Karpas-422 (cell line): ENCODE measurements at regions not wholly inside any gene's neighbourhood (a gene's known extent, or its start where the extent isn't known, plus 50 kb on each side); places are given as distances from the start of the nearest gene placed in this dataset.
"Not testable (repeated sequence)": the region's sequence is repeated elsewhere in the genome, so short reads cannot be mapped to it uniquely, and the experiment has no call there.

Source experiments
- DNase-seq: peaks from one replicate; pipeline ENCODE4 v3.0.0-alpha.2; 2015
- H2AFZ ChIP-seq: fragments of 200-600 bp; sonication (generic); 2 replicates; pipeline ENCODE4 v1.6.1; 2014; ENCODE audit warnings: antibody characterized with exemption, low read length, mixed read lengths
- H3K27ac ChIP-seq: fragments of 200-600 bp; sonication (generic); 2 replicates; pipeline ENCODE4 v1.5.1; 2014; ENCODE audit warnings: mild to moderate bottlenecking, low read length, moderate library complexity
- H3K27me3 ChIP-seq: fragments of 200-600 bp; sonication (generic); 2 replicates; pipeline ENCODE4 v1.6.1; 2014; ENCODE audit warnings: low read length, mixed read lengths
- H3K36me3 ChIP-seq: fragments of 200-600 bp; sonication (generic); 2 replicates; pipeline ENCODE4 v1.6.1; 2014; ENCODE audit warnings: low read length, mixed read lengths; ENCODE audit not compliant: insufficient read depth
- H3K4me1 ChIP-seq: fragments of 200-600 bp; sonication (generic); 2 replicates; pipeline ENCODE4 v1.6.1; 2014; ENCODE audit warnings: mild to moderate bottlenecking, low read length, mixed read lengths
- H3K4me2 ChIP-seq: fragments of 200-600 bp; sonication (generic); 2 replicates; pipeline ENCODE4 v1.6.1; 2014; ENCODE audit warnings: low read length, low read depth, mild to moderate bottlenecking; ENCODE audit not compliant: poor library complexity, severe bottlenecking
- H3K4me3 ChIP-seq: fragments of 200-600 bp; sonication (generic); 2 replicates; pipeline ENCODE4 v1.5.1; 2014; ENCODE audit warnings: mild to moderate bottlenecking, antibody characterized with exemption, low read length, mixed read lengths
- H3K79me2 ChIP-seq: fragments of 200-600 bp; sonication (generic); 2 replicates; pipeline ENCODE4 v1.6.1; 2014; ENCODE audit warnings: mild to moderate bottlenecking, low read length, mixed read lengths
- H3K9ac ChIP-seq: fragments of 200-600 bp; sonication (generic); 2 replicates; pipeline ENCODE4 v1.6.0; 2014; ENCODE audit warnings: low read length
- H3K9me2 ChIP-seq: fragments of 200-600 bp; sonication (generic), shearing (Covaris generic); replicated peaks from 2 replicates; pipeline ENCODE4 v1.6.0; 2014; ENCODE audit warnings: mild to moderate bottlenecking, low read length, moderate library complexity; ENCODE audit not compliant: insufficient read depth
- H3K9me3 ChIP-seq: fragments of 300-700, 200-600 bp; sonication (generic); 2 replicates; pipeline ENCODE4 v1.6.1; 2014; ENCODE audit warnings: low read length, mixed read lengths
- H4K20me1 ChIP-seq: fragments of 200-600 bp; sonication (generic); 2 replicates; pipeline ENCODE4 v1.6.1; 2014; ENCODE audit warnings: mild to moderate bottlenecking, antibody characterized with exemption, low read length, low read depth; ENCODE audit not compliant: insufficient read depth

DNA sequence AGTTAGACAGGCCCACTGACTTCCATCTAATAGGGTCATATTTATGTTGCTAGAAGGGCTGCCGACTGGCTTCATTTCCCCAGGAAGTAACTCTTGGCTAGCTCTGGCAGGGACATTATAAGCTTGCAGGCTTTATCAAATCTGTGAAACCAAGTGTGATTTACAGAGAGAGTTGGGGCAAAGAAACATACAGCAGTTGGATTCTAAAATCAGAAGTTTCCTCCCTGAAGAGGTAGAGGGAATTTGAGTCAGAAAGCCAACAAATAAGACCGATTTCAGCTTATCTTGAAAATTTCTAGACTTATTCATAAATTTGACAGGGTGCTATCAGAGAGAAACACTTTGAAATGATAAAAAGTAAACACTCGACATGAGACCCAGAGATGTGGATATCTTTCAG, 407.8 kb downstream of the OLFM4 start:
- Histone ChIP-seq H3K36me3 (no peaks in the 10 kb centered on the region), H3K4me2 (no peak overlapping the region), H3K27me3 (no peaks in the 10 kb centered on the region), H3K4me1 (no peaks in the 10 kb centered on the region), H3K4me3 (no peak overlapping the region), H3K79me2 (no peaks in the 10 kb centered on the region), H3K9me3 (peaks cover 15% of the 10 kb centered on the region; the same call in 1 of the 2 replicates), H3K9ac (no peak overlapping the region), H2AFZ (no peak overlapping the region), H3K9me2 (no peaks in the 10 kb centered on the region; the same call in 1 of the 2 replicates), H3K27ac (no peak overlapping the region), H4K20me1 (no peaks in the 10 kb centered on the region)
- DNase-seq, result no peak

DNA sequence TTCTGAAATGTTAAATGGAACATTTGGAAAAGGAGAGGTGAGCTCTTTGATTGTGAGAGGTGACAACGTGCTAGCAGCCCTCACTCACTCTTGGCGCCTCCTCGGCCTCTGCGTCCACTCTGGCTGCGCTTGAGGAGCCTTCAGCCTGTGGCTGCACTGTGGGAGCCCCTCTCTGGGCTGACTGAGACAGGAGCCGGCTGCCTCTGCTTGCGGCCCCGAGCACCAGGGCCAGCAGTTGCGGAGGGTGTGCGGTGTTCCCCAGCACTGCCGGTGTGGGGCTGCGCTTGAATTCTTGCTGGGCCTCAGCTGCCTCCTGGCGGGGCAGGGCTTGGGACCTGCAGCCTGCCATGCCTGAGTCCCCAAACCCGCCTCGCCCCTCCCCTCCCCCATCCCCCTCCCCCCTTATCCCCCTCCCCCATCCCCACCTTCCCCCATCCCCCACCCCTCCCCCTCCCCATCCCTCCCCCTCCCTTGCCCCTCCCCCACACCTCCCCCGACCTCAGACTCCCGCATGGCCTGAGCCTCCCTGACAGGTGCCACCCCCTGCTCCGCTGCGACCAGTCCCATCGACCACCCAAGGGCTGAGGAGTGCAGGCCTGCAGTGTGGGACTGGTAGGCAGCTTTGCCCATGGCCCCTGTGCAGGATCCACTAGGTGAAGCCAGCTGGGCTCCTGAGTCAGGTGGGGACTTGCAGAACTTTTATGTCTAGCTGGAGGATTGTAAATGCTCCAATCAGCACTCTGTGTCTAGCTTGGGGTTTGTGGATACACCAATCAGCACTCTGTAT, 411.0 kb downstream of the OLFM4 start:
- Histone ChIP-seq H2AFZ (no peak overlapping the region), H3K27ac (no peak overlapping the region), H3K9me2 (no peaks in the 10 kb centered on the region), H3K4me3 (no peak overlapping the region), H3K36me3 (no peaks in the 10 kb centered on the region), H3K4me1 (no peaks in the 10 kb centered on the region), H4K20me1 (no peaks in the 10 kb centered on the region), H3K27me3 (no peaks in the 10 kb centered on the region), H3K9me3 (peaks cover 8% of the 10 kb centered on the region; the same call in 1 of the 2 replicates), H3K4me2 (no peak overlapping the region), H3K9ac (no peak overlapping the region), H3K79me2 (no peaks in the 10 kb centered on the region)
- DNase-seq, result no peak

DNA sequence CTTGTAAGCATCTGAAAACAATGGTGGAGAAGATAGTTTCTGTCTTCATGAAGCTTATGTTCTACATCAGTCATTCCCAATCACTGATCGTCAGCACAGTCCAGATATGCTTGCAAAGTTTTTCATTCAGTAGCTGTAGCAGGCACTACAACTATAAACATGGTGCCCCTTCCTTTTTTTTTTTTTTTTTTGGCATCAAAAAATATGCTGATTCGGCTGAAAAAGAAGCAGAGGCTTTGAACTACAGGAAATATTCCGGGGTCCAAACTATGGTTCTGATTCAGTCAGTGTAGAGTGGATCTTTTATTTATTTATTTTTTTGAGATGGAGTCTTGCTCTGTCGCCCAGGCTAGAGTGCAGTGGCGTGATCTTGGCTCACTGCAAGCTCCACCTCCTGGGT, 414.4 kb downstream of the OLFM4 start:
- Histone ChIP-seq H3K4me1 (no peaks in the 10 kb centered on the region), H3K27ac (no peak overlapping the region), H3K9me2 (no peaks in the 10 kb centered on the region), H3K9me3 (peaks cover 8% of the 10 kb centered on the region; the same call in 1 of the 2 replicates), H3K4me3 (no peak overlapping the region), H2AFZ (no peak overlapping the region), H4K20me1 (no peaks in the 10 kb centered on the region), H3K4me2 (no peak overlapping the region), H3K27me3 (no peaks in the 10 kb centered on the region), H3K9ac (no peak overlapping the region), H3K36me3 (no peaks in the 10 kb centered on the region), H3K79me2 (no peaks in the 10 kb centered on the region)
- no peak for DNase-seq

DNA sequence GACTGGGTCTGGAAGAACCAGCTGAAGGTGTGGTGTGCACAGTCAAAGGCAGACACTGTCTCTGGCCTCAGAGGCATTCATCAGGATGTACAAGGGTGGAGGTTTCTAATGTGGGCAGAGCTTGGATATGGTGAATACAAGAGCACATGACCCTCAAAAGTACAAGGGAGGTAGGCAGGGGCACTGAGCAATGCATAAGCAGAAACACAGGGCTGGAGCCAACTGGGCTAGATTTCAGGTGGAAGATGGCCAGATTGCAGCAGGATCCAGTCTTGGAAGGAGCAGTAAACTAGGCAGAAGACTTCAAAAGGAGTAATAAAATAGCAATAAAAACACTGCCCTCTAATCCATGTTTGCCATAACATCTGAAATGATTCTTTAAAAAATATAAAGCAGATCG, 417.1 kb downstream of the OLFM4 start:
- no peaks in the 10 kb centered on the region for H4K20me1 ChIP-seq
- no peaks in the 10 kb centered on the region for H3K9me2 ChIP-seq
- no peaks in the 10 kb centered on the region for H3K27me3 ChIP-seq
- no peak overlapping the region for H2AFZ ChIP-seq
- DNase-seq, result no peak
- H3K9ac ChIP-seq, result no peak overlapping the region
- peaks cover 9% of the 10 kb centered on the region for H3K9me3 ChIP-seq
- H3K36me3 ChIP-seq, result no peaks in the 10 kb centered on the region
- no peaks in the 10 kb centered on the region for H3K79me2 ChIP-seq
- no peak overlapping the region for H3K4me2 ChIP-seq
- no peaks in the 10 kb centered on the region for H3K4me1 ChIP-seq
- H3K4me3 ChIP-seq, result no peak overlapping the region
- no peak overlapping the region for H3K27ac ChIP-seq

DNA sequence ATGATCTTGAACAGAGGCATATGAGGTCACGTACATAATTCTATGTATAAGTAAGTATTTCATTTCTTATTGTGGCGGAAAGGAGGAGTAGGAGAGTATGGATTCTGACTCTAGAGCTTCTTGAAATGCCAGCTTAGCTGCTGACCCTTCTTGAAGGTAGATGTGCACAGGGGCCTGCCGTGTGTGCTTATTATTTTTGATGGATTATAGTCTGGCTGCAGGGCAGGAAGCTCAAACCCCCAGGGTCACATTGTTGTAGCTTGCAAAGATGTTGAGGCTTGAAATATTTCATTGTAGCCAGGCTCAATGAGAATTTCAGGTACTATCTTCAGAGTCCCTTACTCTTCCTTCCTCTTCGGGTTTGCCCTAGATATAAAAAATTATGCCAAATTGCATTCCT, 418.8 kb downstream of the OLFM4 start:
- no peak overlapping the region for H3K4me3 ChIP-seq
- H3K9ac ChIP-seq, result no peak overlapping the region
- no peaks in the 10 kb centered on the region for H3K27me3 ChIP-seq
- H3K27ac ChIP-seq, result no peak overlapping the region
- H3K79me2 ChIP-seq, result no peaks in the 10 kb centered on the region
- no peaks in the 10 kb centered on the region for H3K4me1 ChIP-seq
- H3K9me3 ChIP-seq, result peaks cover 12% of the 10 kb centered on the region
- no peak overlapping the region for H2AFZ ChIP-seq
- no peaks in the 10 kb centered on the region for H3K36me3 ChIP-seq
- no peak overlapping the region for H3K4me2 ChIP-seq
- no peak for DNase-seq
- no peaks in the 10 kb centered on the region for H3K9me2 ChIP-seq
- H4K20me1 ChIP-seq, result no peaks in the 10 kb centered on the region

DNA sequence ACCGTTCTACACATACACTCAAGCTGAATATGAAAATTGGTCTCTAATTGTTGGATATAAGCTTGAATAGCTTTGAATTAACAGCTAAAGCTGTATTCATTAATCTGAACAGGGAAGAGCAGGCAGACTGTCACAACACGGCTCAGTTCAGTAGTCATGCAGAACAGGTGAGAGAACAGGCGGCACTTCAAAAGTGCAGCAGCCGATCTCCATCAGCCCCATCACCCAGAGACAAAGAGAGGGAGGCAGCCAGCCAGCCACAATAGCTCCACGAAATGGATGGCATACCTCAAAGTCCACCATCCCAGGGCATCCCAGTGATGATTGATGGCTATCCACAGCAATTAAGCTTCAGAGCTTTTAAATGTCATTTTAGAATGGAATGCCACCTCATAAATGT, 419.2 kb downstream of the OLFM4 start:
- no peak overlapping the region for H3K4me3 ChIP-seq
- H3K79me2 ChIP-seq, result no peaks in the 10 kb centered on the region
- H3K9ac ChIP-seq, result no peak overlapping the region
- no peaks in the 10 kb centered on the region for H3K4me1 ChIP-seq
- DNase-seq, result no peak
- no peaks in the 10 kb centered on the region for H3K27me3 ChIP-seq
- H3K36me3 ChIP-seq, result no peaks in the 10 kb centered on the region
- no peak overlapping the region for H2AFZ ChIP-seq
- peaks cover 12% of the 10 kb centered on the region for H3K9me3 ChIP-seq
- no peak overlapping the region for H3K4me2 ChIP-seq
- H4K20me1 ChIP-seq, result no peaks in the 10 kb centered on the region
- no peaks in the 10 kb centered on the region for H3K9me2 ChIP-seq
- no peak overlapping the region for H3K27ac ChIP-seq

DNA sequence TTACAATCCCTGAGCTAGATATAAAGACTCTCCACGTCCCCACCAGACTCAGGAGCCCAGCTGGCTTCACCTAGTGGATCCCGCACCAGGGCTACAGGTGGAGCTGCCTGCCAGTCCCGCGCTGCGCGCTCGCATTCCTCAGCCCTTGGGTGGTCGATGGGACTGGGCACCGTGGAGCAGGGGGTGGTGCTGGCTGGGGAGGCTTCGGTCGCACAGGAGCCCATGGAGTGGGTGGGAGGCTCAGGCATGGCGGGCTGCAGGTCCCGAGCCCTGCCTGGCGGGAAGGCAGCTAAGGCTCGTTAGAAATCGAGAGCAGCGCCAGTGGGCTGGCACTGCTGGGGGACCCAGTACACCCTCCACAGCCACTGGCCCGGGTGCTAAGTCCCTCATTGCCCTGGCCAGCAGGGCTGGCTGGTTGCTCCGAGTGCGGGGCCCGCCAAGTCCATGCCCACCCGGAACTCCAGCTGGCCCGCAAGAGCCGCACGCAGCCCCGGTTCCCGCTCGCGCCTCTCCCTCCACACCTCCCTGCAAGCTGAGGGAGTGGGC, 423.7 kb downstream of the OLFM4 start:
- not testable (repeated sequence) for H3K9me2 ChIP-seq, H3K27ac ChIP-seq, H3K9ac ChIP-seq, H3K36me3 ChIP-seq, H3K27me3 ChIP-seq, H4K20me1 ChIP-seq, H2AFZ ChIP-seq, H3K4me1 ChIP-seq, H3K4me2 ChIP-seq, DNase-seq, H3K79me2 ChIP-seq, H3K4me3 ChIP-seq
- H3K9me3 ChIP-seq, result peaks cover 22% of the 10 kb centered on the region

DNA sequence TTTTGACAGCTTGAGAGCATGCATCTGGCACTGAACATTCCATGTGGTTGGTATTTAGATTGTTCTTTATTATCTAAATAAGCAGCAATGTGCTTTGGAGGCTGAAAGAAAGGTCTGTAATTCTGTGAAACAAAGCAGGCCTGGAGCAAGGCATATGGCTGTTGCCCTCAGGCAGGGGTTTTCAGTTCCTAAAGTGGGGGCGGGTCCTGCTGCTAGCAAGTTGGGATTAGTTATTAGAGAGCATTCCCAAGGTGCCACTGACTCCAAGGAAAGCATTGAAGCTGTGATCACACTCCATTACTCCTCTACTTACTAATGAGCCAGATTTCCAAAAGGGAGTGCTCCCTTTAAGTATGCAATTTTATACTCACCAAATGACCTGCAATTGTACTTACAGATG, 432.2 kb downstream of the OLFM4 start:
- no peaks in the 10 kb centered on the region for H3K9me2 ChIP-seq
- H3K9ac ChIP-seq, result no peak overlapping the region
- no peaks in the 10 kb centered on the region for H3K4me1 ChIP-seq

More for the DNA sequence above, 432.2 kb downstream of the OLFM4 start:
- no peak overlapping the region for H3K27ac ChIP-seq
- H3K4me2 ChIP-seq, result no peak overlapping the region
- H4K20me1 ChIP-seq, result no peaks in the 10 kb centered on the region
- H3K36me3 ChIP-seq, result no peaks in the 10 kb centered on the region
- H2AFZ ChIP-seq, result no peak overlapping the region
- no peaks in the 10 kb centered on the region for H3K79me2 ChIP-seq
- no peak for DNase-seq
- no peak overlapping the region for H3K4me3 ChIP-seq
- H3K27me3 ChIP-seq, result no peaks in the 10 kb centered on the region
- H3K9me3 ChIP-seq, result peaks cover 9% of the 10 kb centered on the region; the same call in 1 of the 2 replicates
